GM18502 (cell line): ENCODE measurements at regions not wholly inside any gene's neighbourhood (a gene's known extent, or its start where the extent isn't known, plus 50 kb on each side); places are given as distances from the start of the nearest gene placed in this dataset.

Experiments
- ATAC-seq: cut with Tn5 transposase; IDR thresholded peaks from one replicate; pipeline ENCODE4 v1.9.1; 2021; ENCODE audit warnings: mild to moderate bottlenecking; ENCODE audit not compliant: unreplicated experiment, poor library complexity

- no peak for ATAC-seq
These were observed 604.3 kb upstream of the CFAP20DC start for GRCh38 chr3:59654123-59654479.

GRCh38 chr3:59653405-59654122 lies 603.7 kb upstream of the CFAP20DC start:
- ATAC-seq: no peak

- no peak for ATAC-seq
These were observed 594.9 kb upstream of the CFAP20DC start for GRCh38 chr3:59644479-59645402.

GRCh38 chr3:59641169-59641899 lies 591.5 kb upstream of the CFAP20DC start:
- ATAC-seq: no peak

- no peak for ATAC-seq
These were observed 583.1 kb upstream of the CFAP20DC start for GRCh38 chr3:59632760-59633573.

GRCh38 chr3:59631482-59631881 lies 581.7 kb upstream of the CFAP20DC start:
- no peak for ATAC-seq

- no peak for ATAC-seq
These were observed 571.2 kb upstream of the CFAP20DC start for GRCh38 chr3:59621037-59621436.

GRCh38 chr3:59620325-59620724 lies 570.5 kb upstream of the CFAP20DC start:
- no peak for ATAC-seq

- ATAC-seq: no peak
These were observed 562.6 kb upstream of the CFAP20DC start for GRCh38 chr3:59612444-59612715.

GRCh38 chr3:59611649-59612443 lies 562.0 kb upstream of the CFAP20DC start:
- no peak for ATAC-seq

- no peak for ATAC-seq
These were observed 560.0 kb upstream of the CFAP20DC start for GRCh38 chr3:59609657-59610348.

GRCh38 chr3:59608356-59608755 lies 558.5 kb upstream of the CFAP20DC start:
- ATAC-seq: no peak

GRCh38 chr3:59607656-59608055 lies 557.8 kb upstream of the CFAP20DC start:
- ATAC-seq: no peak

GRCh38 chr3:59606638-59607266 lies 556.9 kb upstream of the CFAP20DC start:
- no peak for ATAC-seq

- ATAC-seq: no peak
These were observed 556.2 kb upstream of the CFAP20DC start for GRCh38 chr3:59605944-59606534.

GRCh38 chr3:59605318-59605717 lies 555.5 kb upstream of the CFAP20DC start:
- no peak for ATAC-seq

GRCh38 chr3:59601486-59601885 lies 551.7 kb upstream of the CFAP20DC start:
- no peak for ATAC-seq

GRCh38 chr3:59600631-59601030 lies 550.8 kb upstream of the CFAP20DC start:
- no peak for ATAC-seq
